HuH-7 (cell line): ENCODE measurements at regions not wholly inside any gene's neighbourhood (a gene's known extent, or its start where the extent isn't known, plus 50 kb on each side); places are given as distances from the start of the nearest gene placed in this dataset.

ENCODE experiments used
- DNase-seq: peaks from one replicate; pipeline ENCODE4 v3.0.0; 2011; ENCODE audit warnings: low spot score

GRCh38 chr16:74232806-74233465 lies 63.7 kb upstream of the PSMD7 start:
- no peak for DNase-seq

GRCh38 chr16:74230126-74230525 lies 66.5 kb upstream of the PSMD7 start:
- DNase-seq = no peak

- DNase-seq = no peak
These were observed 70.2 kb upstream of the PSMD7 start for GRCh38 chr16:74226338-74226954.

- DNase-seq = no peak
These were observed 71.6 kb upstream of the PSMD7 start for GRCh38 chr16:74224828-74225612.

DNA sequence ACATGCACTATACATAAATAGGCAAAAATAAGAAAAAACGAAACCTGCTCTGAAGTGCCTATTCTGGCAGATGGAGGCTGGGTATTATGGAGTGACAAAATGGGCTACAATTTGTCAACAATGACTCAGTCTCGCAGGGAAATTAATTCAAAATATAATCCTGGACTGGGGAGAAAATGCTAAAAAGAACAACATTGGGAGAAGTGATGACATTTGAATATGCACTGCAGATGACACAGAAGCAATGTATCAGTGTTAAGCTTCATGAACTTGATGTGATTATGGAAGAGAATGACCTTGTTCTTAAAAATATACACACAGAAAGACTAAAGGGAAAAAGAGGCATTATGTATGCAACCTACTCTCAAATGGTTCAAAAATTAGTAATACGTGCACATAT lies 74.8 kb upstream of the PSMD7 start:
- no peak for DNase-seq

DNA sequence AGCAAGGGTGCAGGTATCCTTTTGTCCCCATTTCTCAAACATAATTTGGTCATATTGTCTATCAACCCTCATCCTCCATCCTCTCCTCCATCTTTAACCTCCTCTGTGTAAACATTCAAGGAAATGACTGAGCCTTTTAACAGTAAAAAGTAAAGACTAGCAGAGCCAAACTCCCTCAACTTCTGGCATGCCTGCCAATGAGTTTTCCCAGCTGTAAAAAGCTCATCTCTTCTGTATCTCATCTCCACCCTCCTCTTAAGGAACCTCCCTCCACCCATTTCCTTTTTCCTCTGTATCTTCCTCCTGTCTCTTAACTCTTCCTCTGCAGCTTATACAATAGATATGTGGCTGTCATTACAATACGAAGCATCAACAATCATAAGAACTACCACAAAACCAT lies 76.9 kb upstream of the PSMD7 start:
- no peak for DNase-seq

DNA sequence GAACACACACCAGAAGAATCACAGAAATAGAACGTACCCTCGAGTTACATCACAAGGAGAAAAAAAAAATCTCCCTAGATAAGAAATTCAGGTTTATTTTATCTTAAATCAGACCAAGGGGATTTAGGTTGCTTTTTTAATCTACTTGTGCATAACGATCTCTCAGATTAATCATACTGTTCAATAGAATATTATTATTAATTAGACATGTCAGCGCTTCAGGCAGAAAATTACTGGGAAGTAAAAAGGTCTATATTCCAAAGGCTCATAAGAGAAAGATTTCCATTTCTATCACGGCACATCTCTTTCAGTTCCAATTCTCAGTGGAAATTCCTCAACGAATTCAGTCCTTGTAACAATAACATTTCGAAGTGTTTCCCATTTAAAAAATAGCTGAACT lies 77.7 kb upstream of the PSMD7 start:
- no peak for DNase-seq

GRCh38 chr16:74216319-74216718 lies 80.3 kb upstream of the PSMD7 start:
- DNase-seq = no peak

GRCh38 chr16:74215249-74215648 lies 81.4 kb upstream of the PSMD7 start:
- DNase-seq = no peak

- no peak for DNase-seq
These were observed 83.2 kb upstream of the PSMD7 start for GRCh38 chr16:74213372-74213771.

GRCh38 chr16:74210245-74210644 lies 86.4 kb upstream of the PSMD7 start:
- DNase-seq = no peak

- DNase-seq = no peak
These were observed 94.6 kb upstream of the PSMD7 start for GRCh38 chr16:74202009-74202408.

GRCh38 chr16:74201576-74201975 lies 95.0 kb upstream of the PSMD7 start:
- no peak for DNase-seq

DNA sequence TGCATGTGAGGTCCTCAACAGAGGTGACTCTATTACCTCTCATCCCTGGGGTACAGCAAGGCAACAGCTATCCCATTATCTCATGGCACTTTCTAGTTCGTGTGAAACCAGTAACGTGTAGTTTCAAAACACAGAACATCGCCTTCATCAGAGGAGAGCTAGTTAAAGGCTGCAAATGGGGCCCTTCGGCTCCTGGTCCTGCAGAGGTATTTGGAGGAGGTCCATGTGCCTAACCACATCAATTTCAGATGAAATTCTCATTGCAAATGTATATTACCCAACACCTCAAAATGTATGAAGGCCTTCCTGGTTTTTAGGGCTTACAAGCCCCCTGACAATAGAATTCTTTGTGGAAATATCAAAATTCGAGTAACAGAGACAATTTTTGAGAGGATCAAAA lies 95.7 kb upstream of the PSMD7 start:
- DNase-seq = no peak

GRCh38 chr16:74199842-74200124 lies 96.8 kb upstream of the PSMD7 start:
- no peak for DNase-seq

- no peak for DNase-seq
These were observed 97.4 kb upstream of the PSMD7 start for GRCh38 chr16:74199066-74199841.

DNA sequence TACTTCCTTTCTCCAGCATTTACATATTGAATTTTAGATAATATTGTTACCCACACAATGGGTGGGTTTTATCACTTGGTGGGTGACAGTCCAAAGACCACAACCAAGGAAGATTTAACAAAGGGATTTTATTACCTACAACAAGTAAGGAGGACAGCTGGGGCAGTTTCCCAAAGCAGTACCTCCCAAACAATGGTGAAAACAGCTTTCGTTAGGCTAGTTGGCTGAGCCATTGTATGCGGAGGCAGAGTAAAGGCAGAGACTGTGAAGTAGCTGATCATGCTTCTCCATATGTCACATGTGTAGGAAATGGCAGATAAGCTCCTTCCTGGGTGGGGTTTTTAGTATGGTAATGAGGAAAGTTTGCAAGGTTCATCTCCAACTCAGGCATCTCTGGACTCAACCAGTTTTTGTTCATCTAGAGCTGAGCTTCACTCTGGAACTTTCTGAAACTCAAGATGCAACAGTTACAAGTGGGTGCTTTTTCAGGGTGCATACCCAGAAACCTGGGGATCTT lies 104.3 kb upstream of the PSMD7 start:
- DNase-seq = no peak

DNA sequence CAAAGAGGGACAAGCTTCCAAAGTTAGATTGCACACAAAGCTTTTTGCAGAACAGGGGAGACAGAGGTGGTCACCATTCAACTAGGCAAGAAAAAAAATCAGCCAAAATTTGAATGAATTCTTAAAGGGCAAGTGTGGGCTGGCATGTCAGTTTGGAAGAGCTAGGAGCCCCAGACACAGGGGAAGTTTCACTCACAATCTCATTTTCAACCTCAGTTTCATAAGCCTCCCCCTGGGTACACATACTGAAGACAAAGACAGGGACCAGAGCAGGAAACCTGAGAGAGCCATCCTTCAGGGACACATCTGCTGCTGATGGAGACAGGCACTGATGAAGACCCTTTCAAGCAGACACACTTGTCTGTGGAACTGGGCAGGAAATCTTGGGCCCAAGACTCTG lies 106.3 kb upstream of the PSMD7 start:
- no peak for DNase-seq

DNA sequence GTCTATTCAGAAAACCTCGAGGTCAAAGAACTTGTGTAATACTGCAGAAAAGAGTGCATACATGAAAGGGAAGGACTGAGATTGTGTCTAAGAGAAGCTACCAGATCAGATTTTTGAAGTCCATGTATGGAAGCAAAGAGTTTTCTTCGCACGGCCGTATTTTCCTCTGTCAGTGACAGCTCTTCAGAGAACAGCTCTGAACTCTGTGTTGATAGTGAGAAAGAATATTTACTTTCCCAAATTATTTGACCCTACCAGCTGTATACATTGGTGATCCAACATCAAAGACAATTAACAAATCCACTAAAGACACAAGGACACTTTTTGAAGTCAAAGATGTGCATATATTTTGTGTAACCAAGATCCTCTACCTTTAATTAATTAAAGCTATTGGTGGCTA lies 107.8 kb upstream of the PSMD7 start:
- no peak for DNase-seq

DNA sequence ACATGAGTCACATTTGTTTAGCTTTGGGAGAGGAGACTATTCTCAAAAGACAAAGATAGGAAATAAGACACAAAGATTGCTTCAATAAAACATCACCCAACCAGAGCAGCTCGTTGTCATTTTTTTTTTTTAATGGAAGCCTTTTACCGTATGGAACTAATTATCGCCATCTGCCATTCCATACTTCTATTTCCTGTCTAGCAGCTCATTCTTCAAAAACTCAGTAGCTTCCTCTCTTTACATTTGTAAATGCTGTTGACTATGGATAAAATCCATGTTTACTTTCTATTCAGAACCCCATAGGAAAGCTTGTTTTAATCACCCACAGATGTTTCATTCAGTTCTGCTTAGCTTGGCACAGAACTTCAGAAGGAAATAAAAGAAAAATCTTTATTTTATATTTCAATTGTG lies 110.0 kb upstream of the PSMD7 start:
- DNase-seq = no peak

DNA sequence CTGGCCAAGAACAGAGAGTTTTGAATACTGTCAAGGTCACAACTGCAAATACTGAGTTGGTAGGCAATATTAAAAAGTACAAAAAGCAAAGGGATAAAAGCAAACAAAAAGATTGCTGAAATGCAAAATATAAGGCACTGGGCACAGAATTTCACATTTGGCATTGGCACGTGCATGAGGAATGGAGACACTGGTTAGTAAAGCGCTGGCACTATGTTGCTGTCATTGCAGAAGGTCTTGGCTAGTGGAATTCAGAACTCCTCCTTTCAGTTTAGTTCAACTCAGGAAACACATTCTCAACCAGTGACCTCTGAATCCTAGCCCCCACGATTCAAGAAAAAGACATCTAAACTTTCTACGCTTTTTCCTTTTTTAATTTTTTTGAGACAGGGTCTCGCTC lies 111.8 kb upstream of the PSMD7 start:
- DNase-seq = no peak

GRCh38 chr16:74183601-74184360 lies 112.8 kb upstream of the PSMD7 start:
- no peak for DNase-seq
